Calu3 (cell line): ENCODE measurements at regions not wholly inside any gene's neighbourhood (a gene's known extent, or its start where the extent isn't known, plus 50 kb on each side); places are given as distances from the start of the nearest gene placed in this dataset.
"Not testable (repeated sequence)": the region's sequence is repeated elsewhere in the genome, so short reads cannot be mapped to it uniquely, and the experiment has no call there.

Experiments used
- BruUV-seq: library from RNA; stranded (reverse); fragments of 400-500 nt; replicated peaks from 2 replicates; lab custom pipeline; 2021; lab: Mats Ljungman, UMichigan
- CTCF ChIA-PET: fragments of 300-600 bp; sonication (Branson Sonifier 250); formaldehyde crosslinking; loops from one replicate; lab custom pipeline; 2022; ENCODE audit warnings: antibody characterized with exemption; lab: Charles Lee
- DNase-seq: peaks from one replicate; pipeline ENCODE4 v3.0.0; 2022
- H3K27ac Mint-ChIP-seq: one replicate; pipeline ENCODE4 v1.8.0; 2022; ENCODE audit warnings: mixed read lengths; ENCODE audit not compliant: unreplicated experiment
- H3K27me3 Mint-ChIP-seq: one replicate; pipeline ENCODE4 v1.8.0; 2022; ENCODE audit warnings: mixed read lengths; ENCODE audit not compliant: unreplicated experiment
- H3K36me3 Mint-ChIP-seq: one replicate; pipeline ENCODE4 v1.8.0; 2022; ENCODE audit warnings: mild to moderate bottlenecking, moderate library complexity, mixed read lengths; ENCODE audit not compliant: insufficient read depth, unreplicated experiment
- H3K4me1 Mint-ChIP-seq: one replicate; pipeline ENCODE4 v1.8.0; 2022; ENCODE audit warnings: mild to moderate bottlenecking, low read depth, mixed read lengths; ENCODE audit not compliant: unreplicated experiment
- H3K4me3 Mint-ChIP-seq: one replicate; pipeline ENCODE4 v1.8.0; 2022; ENCODE audit warnings: mild to moderate bottlenecking, low read depth, moderate library complexity, mixed read lengths; ENCODE audit not compliant: unreplicated experiment
- H3K9me3 Mint-ChIP-seq: one replicate; pipeline ENCODE4 v1.8.0; 2022; ENCODE audit warnings: low read depth, mixed read lengths; ENCODE audit not compliant: unreplicated experiment
- CTCF ChIP-seq: fragments of 200-600 bp; IDR thresholded peaks from one replicate; pipeline ENCODE4 v1.8.0; 2022; ENCODE audit warnings: antibody characterized with exemption; ENCODE audit not compliant: unreplicated experiment
- intact Hi-C: fragments of 100-400 bp; cut with micrococcal nuclease; formaldehyde crosslinking; loops from one replicate; pipeline ENCODE4 v1.10.0; 2022; ENCODE audit not compliant: unreplicated experiment

- no TSS peak for BruUV-seq
- Mint-ChIP-seq H3K27me3 (no peaks in the 10 kb centered on the region), H3K4me1 (no peaks in the 10 kb centered on the region), H3K9me3 (peaks cover 4% of the 10 kb centered on the region), H3K36me3 (no peaks in the 10 kb centered on the region), H3K27ac (no peak overlapping the region), H3K4me3 (no peak overlapping the region)
- CTCF ChIA-PET: no interaction called here
- DNase-seq: no peak
- intact Hi-C loops: no loop called here
- TF ChIP-seq CTCF: no peak
Observed at GRCh38 chr2:21836719-21837118, 713.0 kb downstream of the TDRD15 start.

GRCh38 chr2:21837168-21837960, 713.6 kb downstream of the TDRD15 start:
- Mint-ChIP-seq H3K4me3 (no peak overlapping the region), H3K36me3 (no peaks in the 10 kb centered on the region), H3K27ac (no peak overlapping the region), H3K9me3 (peaks cover 3% of the 10 kb centered on the region), H3K4me1 (no peaks in the 10 kb centered on the region), H3K27me3 (no peaks in the 10 kb centered on the region)
- intact Hi-C loops: no loop called here
- no peak for DNase-seq
- TF ChIP-seq CTCF: no peak
- CTCF ChIA-PET: no interaction called here
- no TSS peak for BruUV-seq

- CTCF ChIA-PET: no interaction called here
Observed at GRCh38 chr2:21841341-21841740, 717.6 kb downstream of the TDRD15 start.

GRCh38 chr2:21850367-21850766, 726.6 kb downstream of the TDRD15 start:
- intact Hi-C loops, H3K4me3 Mint-ChIP-seq, H3K27me3 Mint-ChIP-seq, H3K4me1 Mint-ChIP-seq, H3K27ac Mint-ChIP-seq, H3K36me3 Mint-ChIP-seq, CTCF ChIA-PET, BruUV-seq, DNase-seq: not testable (repeated sequence)
- peaks cover 17% of the 10 kb centered on the region for H3K9me3 Mint-ChIP-seq

More at GRCh38 chr2:21841341-21841740, 717.6 kb downstream of the TDRD15 start:
- Mint-ChIP-seq H3K4me1 (no peaks in the 10 kb centered on the region), H3K27me3 (no peaks in the 10 kb centered on the region), H3K36me3 (no peaks in the 10 kb centered on the region), H3K27ac (no peak overlapping the region), H3K9me3 (peaks cover 8% of the 10 kb centered on the region), H3K4me3 (no peak overlapping the region)
- no TSS peak for BruUV-seq
- TF ChIP-seq CTCF: no peak
- no peak for DNase-seq
- intact Hi-C loops: no loop called here

GRCh38 chr2:21854938-21855337, 731.2 kb downstream of the TDRD15 start:
- Mint-ChIP-seq H3K4me1 (no peaks in the 10 kb centered on the region), H3K27me3 (no peaks in the 10 kb centered on the region), H3K36me3 (no peaks in the 10 kb centered on the region), H3K9me3 (peaks cover 16% of the 10 kb centered on the region), H3K4me3 (no peak overlapping the region), H3K27ac (no peak overlapping the region)
- intact Hi-C loops: no loop called here
- DNase-seq: no peak
- no TSS peak for BruUV-seq
- CTCF ChIA-PET: no interaction called here
- TF ChIP-seq CTCF: no peak
